Chondrocyte (in vitro differentiated cells): ENCODE measurements at regions not wholly inside any gene's neighbourhood (a gene's known extent, or its start where the extent isn't known, plus 50 kb on each side); places are given as distances from the start of the nearest gene placed in this dataset.

ENCODE experiments used
- DNase-seq: peaks from one replicate; pipeline ENCODE4 v3.0.0; 2021; ENCODE audit warnings: mixed read lengths, low spot score
- H3K27ac Mint-ChIP-seq: one replicate; pipeline ENCODE4 v1.8.0; 2021; ENCODE audit warnings: mild to moderate bottlenecking, moderate library complexity, mixed read lengths; ENCODE audit not compliant: unreplicated experiment
- H3K27me3 Mint-ChIP-seq: 2 replicates; pipeline ENCODE4 v1.8.0; 2021; ENCODE audit warnings: low read depth, mixed read lengths
- H3K36me3 Mint-ChIP-seq: 2 replicates; pipeline ENCODE4 v1.8.0; 2021; ENCODE audit warnings: low read depth, mixed read lengths
- H3K4me1 Mint-ChIP-seq: 2 replicates; pipeline ENCODE4 v1.8.0; 2021; ENCODE audit warnings: low read depth, mild to moderate bottlenecking, mixed read lengths
- H3K4me3 Mint-ChIP-seq: one replicate; pipeline ENCODE4 v1.8.0; 2021; ENCODE audit warnings: mild to moderate bottlenecking, moderate library complexity, mixed read lengths; ENCODE audit not compliant: unreplicated experiment
- H3K9me3 Mint-ChIP-seq: 2 replicates; pipeline ENCODE4 v1.8.0; 2021; ENCODE audit warnings: low read depth, mixed read lengths
- CTCF ChIP-seq: fragments of 200-600 bp; sonication (generic); IDR thresholded peaks from 2 replicates; pipeline ENCODE4 v1.5.0; 2021; ENCODE audit warnings: antibody characterized with exemption, mild to moderate bottlenecking, moderate library complexity

GRCh38 chr5:73333944-73334703, 114.5 kb downstream of the FOXD1 start:
- no peak for TF ChIP-seq CTCF
- no peak for DNase-seq
- H3K4me1 Mint-ChIP-seq: peaks cover 42% of the 10 kb centered on the region
- no peak overlapping the region for H3K27ac Mint-ChIP-seq
- no peaks in the 10 kb centered on the region for H3K27me3 Mint-ChIP-seq
- peaks cover 3% of the 10 kb centered on the region for H3K36me3 Mint-ChIP-seq
- no peak overlapping the region for H3K4me3 Mint-ChIP-seq
- peaks cover 26% of the 10 kb centered on the region for H3K9me3 Mint-ChIP-seq

- H3K27me3 Mint-ChIP-seq: no peaks in the 10 kb centered on the region
- no peak overlapping the region for H3K4me3 Mint-ChIP-seq
- DNase-seq: no peak
- no peak for TF ChIP-seq CTCF
- peaks cover 3% of the 10 kb centered on the region for H3K36me3 Mint-ChIP-seq
- no peak overlapping the region for H3K27ac Mint-ChIP-seq
- H3K9me3 Mint-ChIP-seq: peaks cover 26% of the 10 kb centered on the region
- peaks cover 14% of the 10 kb centered on the region for H3K4me1 Mint-ChIP-seq
Observed at GRCh38 chr5:73330613-73331012, 118.0 kb downstream of the FOXD1 start.

GRCh38 chr5:73328640-73329039, 119.9 kb downstream of the FOXD1 start:
- no peak for TF ChIP-seq CTCF
- Mint-ChIP-seq H3K4me3 (no peak overlapping the region), H3K27me3 (no peaks in the 10 kb centered on the region)

GRCh38 chr5:73327908-73328455, 120.6 kb downstream of the FOXD1 start:
- no peaks in the 10 kb centered on the region for H3K27me3 Mint-ChIP-seq
- H3K4me1 Mint-ChIP-seq: peaks cover 5% of the 10 kb centered on the region
- peaks cover 26% of the 10 kb centered on the region for H3K9me3 Mint-ChIP-seq
- no peak for DNase-seq
- no peak for TF ChIP-seq CTCF
- no peak overlapping the region for H3K4me3 Mint-ChIP-seq
- H3K27ac Mint-ChIP-seq: no peak overlapping the region
- peaks cover 3% of the 10 kb centered on the region for H3K36me3 Mint-ChIP-seq

More at GRCh38 chr5:73328640-73329039, 119.9 kb downstream of the FOXD1 start:
- no peak for DNase-seq
- H3K27ac Mint-ChIP-seq: no peak overlapping the region
- peaks cover 26% of the 10 kb centered on the region for H3K9me3 Mint-ChIP-seq
- peaks cover 5% of the 10 kb centered on the region for H3K4me1 Mint-ChIP-seq
- peaks cover 3% of the 10 kb centered on the region for H3K36me3 Mint-ChIP-seq

- Mint-ChIP-seq H3K9me3 (peaks cover 8% of the 10 kb centered on the region), H3K27ac (no peak overlapping the region), H3K4me3 (no peak overlapping the region), H3K27me3 (no peaks in the 10 kb centered on the region), H3K36me3 (no peaks in the 10 kb centered on the region), H3K4me1 (peaks cover 18% of the 10 kb centered on the region)
- no peak for TF ChIP-seq CTCF
- DNase-seq: no peak
Observed at GRCh38 chr5:73325546-73325945, 123.0 kb downstream of the FOXD1 start.
